ENCODE measurements at regions not wholly inside any gene's neighbourhood (a gene's known extent, or its start where the extent isn't known, plus 50 kb on each side); places are given as distances from the start of the nearest gene placed in this dataset.

DNA sequence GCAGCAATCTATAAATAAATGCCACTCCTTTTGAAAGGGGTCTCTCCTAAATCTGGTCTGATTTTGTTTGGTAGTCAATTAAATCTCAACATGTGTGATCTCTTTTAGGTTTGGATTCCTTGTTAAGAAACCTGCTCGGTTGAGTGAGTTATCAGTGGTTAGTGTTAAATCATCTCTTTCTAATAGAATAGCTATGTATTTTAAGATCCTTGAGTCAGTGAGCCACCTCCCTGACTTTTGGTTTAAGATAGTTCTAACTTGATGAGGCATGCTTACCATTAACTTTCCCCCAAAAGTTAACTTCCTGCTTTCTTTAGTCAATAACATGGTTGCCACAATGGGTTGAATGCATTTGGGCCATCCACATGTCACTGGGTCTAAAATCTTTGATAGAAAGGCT is 93.1 kb upstream of the OLFM3 start:
- intact Hi-C loops (cut with DNase I) = no loop called here
- no peak overlapping the region for H3K4me3 ChIP-seq
- no peak for DNase-seq
- H3K4me1 ChIP-seq = no peaks in the 10 kb centered on the region
- H3K36me3 ChIP-seq = no peaks in the 10 kb centered on the region
- 93 to 97% methylated on average over 1 of the region's 1 CpG for WGBS, 2 donors
- TF ChIP-seq EP300 (IDR thresholded peaks at IDR 0.05) = no peak
- no peak for TF ChIP-seq POLR2A (IDR thresholded peaks at IDR 0.05)
- TF ChIP-seq, protein P1, sequence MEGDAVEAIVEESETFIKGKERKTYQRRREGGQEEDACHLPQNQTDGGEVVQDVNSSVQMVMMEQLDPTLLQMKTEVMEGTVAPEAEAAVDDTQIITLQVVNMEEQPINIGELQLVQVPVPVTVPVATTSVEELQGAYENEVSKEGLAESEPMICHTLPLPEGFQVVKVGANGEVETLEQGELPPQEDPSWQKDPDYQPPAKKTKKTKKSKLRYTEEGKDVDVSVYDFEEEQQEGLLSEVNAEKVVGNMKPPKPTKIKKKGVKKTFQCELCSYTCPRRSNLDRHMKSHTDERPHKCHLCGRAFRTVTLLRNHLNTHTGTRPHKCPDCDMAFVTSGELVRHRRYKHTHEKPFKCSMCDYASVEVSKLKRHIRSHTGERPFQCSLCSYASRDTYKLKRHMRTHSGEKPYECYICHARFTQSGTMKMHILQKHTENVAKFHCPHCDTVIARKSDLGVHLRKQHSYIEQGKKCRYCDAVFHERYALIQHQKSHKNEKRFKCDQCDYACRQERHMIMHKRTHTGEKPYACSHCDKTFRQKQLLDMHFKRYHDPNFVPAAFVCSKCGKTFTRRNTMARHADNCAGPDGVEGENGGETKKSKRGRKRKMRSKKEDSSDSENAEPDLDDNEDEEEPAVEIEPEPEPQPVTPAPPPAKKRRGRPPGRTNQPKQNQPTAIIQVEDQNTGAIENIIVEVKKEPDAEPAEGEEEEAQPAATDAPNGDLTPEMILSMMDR (IDR thresholded peaks at IDR 0.05) = no peak
- TF ChIP-seq POLR2AphosphoS5 (IDR thresholded peaks at IDR 0.05) = no peak
- no peaks in the 10 kb centered on the region for H3K27me3 ChIP-seq
- no peak overlapping the region for H3K27ac ChIP-seq
- H3K9me3 ChIP-seq = no peaks in the 10 kb centered on the region

DNA sequence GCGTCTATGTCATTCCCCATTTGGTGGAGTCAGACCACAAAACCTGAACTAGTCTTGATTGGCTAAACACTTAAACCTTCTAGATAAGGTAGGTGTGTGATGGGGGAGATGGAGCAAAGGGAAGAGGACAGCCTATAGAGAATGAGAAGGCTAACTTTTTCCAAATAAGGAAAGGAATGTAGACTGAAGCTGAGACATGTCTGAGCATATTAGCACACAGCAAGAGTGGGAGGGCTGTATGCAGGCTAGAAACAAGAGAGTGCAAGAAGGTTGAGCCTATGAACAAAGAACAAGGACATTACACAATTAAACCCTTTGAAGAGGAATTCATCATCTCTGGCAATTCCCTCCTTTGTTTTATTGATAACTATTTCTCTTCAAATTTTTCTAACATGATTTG is 89.2 kb upstream of the OLFM3 start:
- WGBS, 2 donors = 89 to 97% methylated on average over 1 of the region's 1 CpG
- DNase-seq = no peak
- Histone ChIP-seq H3K9me3 (no peaks in the 10 kb centered on the region), H3K4me1 (no peaks in the 10 kb centered on the region), H3K27me3 (no peaks in the 10 kb centered on the region), H3K36me3 (no peaks in the 10 kb centered on the region), H3K4me3 (no peak overlapping the region), H3K27ac (no peak overlapping the region)
- intact Hi-C loops (cut with DNase I) = no loop called here
- TF ChIP-seq POLR2A (IDR thresholded peaks at IDR 0.05) (no peak), EP300 (IDR thresholded peaks at IDR 0.05) (no peak), POLR2AphosphoS5 (IDR thresholded peaks at IDR 0.05) (no peak)
- TF ChIP-seq, protein P1 (IDR thresholded peaks at IDR 0.05) = no peak

DNA sequence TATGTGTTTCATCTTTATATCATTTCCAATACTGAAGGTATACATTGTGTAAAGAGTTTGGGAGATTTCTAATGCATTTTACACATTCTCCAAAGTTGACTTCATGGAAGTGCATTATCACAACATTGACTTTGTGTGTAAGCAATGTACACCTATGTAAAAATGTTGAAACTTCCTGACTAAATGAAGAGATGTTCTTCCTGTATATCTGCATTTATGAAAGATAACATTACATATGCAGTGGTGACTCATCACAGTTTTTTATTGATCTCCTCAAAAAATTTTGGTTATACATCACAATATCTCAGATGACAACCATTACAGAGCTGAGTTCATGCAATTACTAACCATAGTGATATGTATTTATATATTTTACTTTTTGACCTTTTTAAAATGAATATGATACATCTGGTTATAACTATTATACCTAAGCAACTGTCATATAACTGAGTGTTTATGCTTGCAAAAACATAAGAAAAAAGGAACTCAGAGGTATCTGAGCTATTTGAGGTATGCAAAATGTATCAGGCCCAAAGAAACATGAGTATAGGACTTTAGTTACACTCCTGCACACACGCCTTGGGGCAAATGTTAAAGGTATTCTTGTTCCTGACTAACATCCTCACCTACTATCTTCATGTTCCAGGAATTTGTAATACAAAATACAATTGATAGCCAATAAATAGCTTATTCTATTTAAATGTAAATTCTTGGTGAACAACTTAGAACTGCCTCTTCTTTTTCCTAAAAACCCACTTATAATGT is 88.2 kb upstream of the OLFM3 start:
- intact Hi-C loops (cut with DNase I) = no loop called here
- WGBS, 2 donors = 87 to 90% methylated on average over 1 of the region's 1 CpG

DNA sequence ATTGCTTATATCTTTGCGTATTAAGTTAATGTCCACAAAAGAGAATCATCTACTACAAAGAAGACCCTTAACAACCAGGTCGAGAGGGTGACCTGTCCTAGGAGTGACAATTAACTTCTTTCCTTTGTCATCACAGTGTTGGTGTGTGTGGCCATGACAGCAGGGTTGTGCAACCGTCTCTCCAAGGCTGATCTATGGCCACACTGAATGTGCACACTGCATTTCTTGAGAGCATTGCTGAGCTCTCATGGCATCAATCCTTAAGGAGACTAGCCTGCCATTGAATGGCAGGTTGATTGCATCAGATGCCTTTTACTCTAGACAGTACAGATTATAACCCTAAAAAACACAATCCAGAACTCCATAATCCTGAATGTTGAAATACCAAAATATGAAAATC is 86.5 kb upstream of the OLFM3 start:
- TF ChIP-seq POLR2A (IDR thresholded peaks at IDR 0.05) (no peak), POLR2AphosphoS5 (IDR thresholded peaks at IDR 0.05) (no peak), EP300 (IDR thresholded peaks at IDR 0.05) (no peak)
- TF ChIP-seq, protein P1 (IDR thresholded peaks at IDR 0.05) = no peak
- WGBS, 2 donors = 72 to 74% methylated on average over 3 of the region's 3 CpGs

More for the DNA sequence above, 88.2 kb upstream of the OLFM3 start:
- Histone ChIP-seq H3K9me3 (no peaks in the 10 kb centered on the region), H3K36me3 (no peaks in the 10 kb centered on the region), H3K4me1 (no peaks in the 10 kb centered on the region), H3K27me3 (no peaks in the 10 kb centered on the region), H3K27ac (no peak overlapping the region), H3K4me3 (no peak overlapping the region)
- no peak for DNase-seq
- TF ChIP-seq EP300 (IDR thresholded peaks at IDR 0.05) (no peak), POLR2A (IDR thresholded peaks at IDR 0.05) (no peak), POLR2AphosphoS5 (IDR thresholded peaks at IDR 0.05) (no peak)
- TF ChIP-seq, protein P1 (IDR thresholded peaks at IDR 0.05) = no peak

DNA sequence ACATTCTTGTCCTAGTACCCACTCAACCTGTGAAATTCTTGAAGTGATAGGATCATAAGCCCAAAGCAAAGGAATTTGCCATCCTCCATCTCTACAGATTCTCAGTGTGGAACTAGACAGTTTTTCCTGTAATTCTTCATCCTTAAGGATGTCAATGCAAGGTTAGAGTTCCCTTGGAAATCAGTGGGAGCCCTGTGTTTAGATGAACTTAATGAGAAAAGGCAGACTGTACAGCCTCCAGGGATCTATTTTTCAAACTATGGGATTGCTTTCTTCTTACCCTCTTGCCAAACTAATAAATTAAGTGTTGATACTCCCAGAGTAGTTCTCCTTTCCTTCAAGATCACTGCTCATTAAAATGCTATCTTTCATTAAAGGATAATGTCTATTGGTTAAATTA is 78.1 kb upstream of the OLFM3 start:
- DNase-seq = no peak
- TF ChIP-seq, protein P1 (IDR thresholded peaks at IDR 0.05) = no peak
- no peak for TF ChIP-seq POLR2AphosphoS5 (IDR thresholded peaks at IDR 0.05)
- TF ChIP-seq POLR2A (IDR thresholded peaks at IDR 0.05) = no peak
- no peak for TF ChIP-seq EP300 (IDR thresholded peaks at IDR 0.05)

More for the DNA sequence above, 86.5 kb upstream of the OLFM3 start:
- Histone ChIP-seq H3K36me3 (no peaks in the 10 kb centered on the region), H3K4me1 (no peaks in the 10 kb centered on the region), H3K4me3 (no peak overlapping the region), H3K27ac (no peak overlapping the region), H3K27me3 (no peaks in the 10 kb centered on the region), H3K9me3 (no peaks in the 10 kb centered on the region)
- DNase-seq = no peak
- intact Hi-C loops (cut with DNase I) = no loop called here

More for the DNA sequence above, 78.1 kb upstream of the OLFM3 start:
- Histone ChIP-seq H3K4me1 (no peaks in the 10 kb centered on the region), H3K27me3 (no peaks in the 10 kb centered on the region), H3K9me3 (no peaks in the 10 kb centered on the region), H3K4me3 (no peak overlapping the region), H3K27ac (no peak overlapping the region), H3K36me3 (no peaks in the 10 kb centered on the region)
- intact Hi-C loops (cut with DNase I) = no loop called here
